Epithelial cell of proximal tubule (primary cell): ENCODE measurements at regions not wholly inside any gene's neighbourhood (a gene's known extent, or its start where the extent isn't known, plus 50 kb on each side); places are given as distances from the start of the nearest gene placed in this dataset.

Experiments
- DNase-seq: peaks from one replicate; pipeline ENCODE4 v3.0.0-alpha.2; 2011; ENCODE audit warnings: low read depth
- H3K4me3 ChIP-seq: 2 replicates; pipeline ENCODE4 v1.5.1; 2011; ENCODE audit warnings: low read depth, mild to moderate bottlenecking, low read length
- TF ChIP-seq, protein P1 (sequence below): conservative IDR thresholded peaks from 2 replicates; pipeline ENCODE4 v1.5.1; 2012; ENCODE audit warnings: low read depth, mild to moderate bottlenecking, low read length

DNA sequence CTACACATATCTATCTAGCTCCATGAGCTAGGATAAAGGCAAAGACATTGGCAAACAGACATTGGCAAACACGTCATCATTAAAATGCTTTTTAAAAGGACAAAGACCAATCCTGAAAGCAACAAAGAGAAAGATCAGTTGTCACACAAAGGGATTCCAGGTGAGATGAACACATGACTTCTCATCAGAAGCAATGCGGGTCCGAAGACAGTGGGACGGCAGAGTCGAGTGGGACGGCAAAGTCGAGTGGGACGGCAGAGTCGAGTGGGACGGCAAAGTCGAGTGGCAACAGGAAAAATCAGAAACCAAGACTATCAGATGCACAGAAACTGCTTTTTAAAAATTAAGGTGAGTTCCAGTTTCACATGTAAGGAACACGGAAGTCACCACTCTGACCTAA is 609.5 kb downstream of the BRD1 start:
- TF ChIP-seq, protein P1, sequence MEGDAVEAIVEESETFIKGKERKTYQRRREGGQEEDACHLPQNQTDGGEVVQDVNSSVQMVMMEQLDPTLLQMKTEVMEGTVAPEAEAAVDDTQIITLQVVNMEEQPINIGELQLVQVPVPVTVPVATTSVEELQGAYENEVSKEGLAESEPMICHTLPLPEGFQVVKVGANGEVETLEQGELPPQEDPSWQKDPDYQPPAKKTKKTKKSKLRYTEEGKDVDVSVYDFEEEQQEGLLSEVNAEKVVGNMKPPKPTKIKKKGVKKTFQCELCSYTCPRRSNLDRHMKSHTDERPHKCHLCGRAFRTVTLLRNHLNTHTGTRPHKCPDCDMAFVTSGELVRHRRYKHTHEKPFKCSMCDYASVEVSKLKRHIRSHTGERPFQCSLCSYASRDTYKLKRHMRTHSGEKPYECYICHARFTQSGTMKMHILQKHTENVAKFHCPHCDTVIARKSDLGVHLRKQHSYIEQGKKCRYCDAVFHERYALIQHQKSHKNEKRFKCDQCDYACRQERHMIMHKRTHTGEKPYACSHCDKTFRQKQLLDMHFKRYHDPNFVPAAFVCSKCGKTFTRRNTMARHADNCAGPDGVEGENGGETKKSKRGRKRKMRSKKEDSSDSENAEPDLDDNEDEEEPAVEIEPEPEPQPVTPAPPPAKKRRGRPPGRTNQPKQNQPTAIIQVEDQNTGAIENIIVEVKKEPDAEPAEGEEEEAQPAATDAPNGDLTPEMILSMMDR = no peak
- H3K4me3 ChIP-seq = no peak overlapping the region
- DNase-seq = no peak

DNA sequence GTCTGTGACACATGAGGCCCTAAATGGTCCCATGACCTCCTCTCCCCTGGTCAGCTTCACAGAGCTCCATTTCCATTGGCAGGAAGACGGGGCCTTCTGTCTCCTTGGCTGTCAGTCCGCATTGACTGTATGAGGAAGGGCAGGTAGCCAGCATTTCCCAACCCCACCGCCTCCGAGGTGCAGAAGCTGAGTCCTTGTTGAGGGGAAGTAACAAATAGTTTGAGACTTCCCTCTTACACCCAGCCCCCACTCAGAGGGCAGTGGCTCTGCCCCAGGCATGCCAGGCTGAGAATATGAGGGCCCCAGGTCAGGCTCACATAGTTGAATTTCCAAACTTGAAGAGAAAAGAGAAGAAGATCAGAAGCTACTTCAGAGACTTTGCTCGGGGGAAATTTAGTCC is 611.1 kb downstream of the BRD1 start:
- no peak overlapping the region for H3K4me3 ChIP-seq
- DNase-seq = no peak
- TF ChIP-seq, protein P1 = no peak

DNA sequence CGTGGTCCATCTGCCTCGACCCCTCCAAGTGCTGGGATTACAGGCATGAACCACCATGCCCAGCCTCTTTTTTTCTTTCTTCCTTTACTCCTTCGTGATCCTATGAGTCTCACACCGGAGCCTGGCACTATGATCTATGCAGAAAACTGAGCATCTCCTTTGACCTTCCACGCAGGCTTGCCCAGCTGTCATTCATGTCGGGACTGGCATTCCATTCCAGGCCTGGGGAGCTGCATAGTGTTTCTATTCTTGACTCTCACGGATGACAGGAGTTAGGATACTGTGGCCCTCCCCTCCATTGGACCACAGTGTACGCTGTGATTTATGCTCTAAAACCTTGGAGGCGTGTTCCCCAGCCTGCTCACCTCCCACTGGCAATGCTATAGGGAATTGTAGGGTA is 611.8 kb downstream of the BRD1 start:
- no peak for DNase-seq
- TF ChIP-seq, protein P1 = no peak
- no peak overlapping the region for H3K4me3 ChIP-seq

DNA sequence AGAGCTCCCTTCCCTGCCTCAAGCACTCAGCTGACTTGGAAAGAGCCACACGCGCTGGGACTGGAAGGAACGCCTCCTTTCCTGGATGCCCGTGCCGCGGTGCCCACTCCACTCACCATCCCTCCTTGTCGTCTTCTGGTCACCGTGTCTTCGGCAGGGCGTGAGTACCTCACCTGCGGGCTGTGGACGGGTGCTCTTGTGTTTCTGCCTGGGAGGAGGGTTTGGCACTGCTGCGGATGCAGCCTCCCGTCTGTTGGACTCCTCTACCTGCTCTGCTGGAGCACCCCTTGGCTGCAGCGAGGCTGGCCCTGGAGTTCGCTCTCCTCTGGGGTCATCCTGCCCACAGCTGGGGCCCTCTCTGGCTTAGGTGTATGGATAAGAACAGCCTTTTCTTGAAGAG is 612.7 kb downstream of the BRD1 start:
- TF ChIP-seq, protein P1 = no peak
- no peak overlapping the region for H3K4me3 ChIP-seq
- no peak for DNase-seq

DNA sequence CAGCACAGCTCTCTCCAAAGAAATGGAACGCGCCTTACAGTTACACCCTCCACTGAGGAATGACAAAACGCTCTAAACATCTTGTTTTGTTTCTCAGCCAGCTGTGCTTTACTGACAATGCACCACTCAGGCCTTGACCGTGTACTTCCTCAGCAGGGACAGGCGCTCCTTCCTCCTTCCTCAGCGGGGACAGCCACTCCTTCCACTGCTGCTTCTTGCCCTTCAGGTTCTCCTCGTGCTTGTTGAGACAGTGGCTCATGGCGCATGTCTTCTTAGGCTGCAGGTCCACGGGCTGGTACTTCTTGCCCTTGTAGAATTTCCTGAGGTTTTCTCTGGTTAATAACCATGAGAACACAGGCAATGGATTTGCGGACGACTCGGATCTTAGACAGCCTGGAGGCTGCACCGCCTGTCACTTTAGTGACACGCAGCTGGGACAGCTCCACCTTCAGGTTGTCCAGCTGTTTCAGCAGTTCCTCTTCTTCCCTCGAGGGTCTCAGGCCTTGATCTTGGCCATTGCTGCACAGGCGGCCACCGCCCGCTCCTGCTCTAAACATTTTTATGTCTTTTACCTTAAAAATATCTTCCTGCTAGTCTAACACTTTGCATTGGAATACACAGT is 613.8 kb downstream of the BRD1 start:
- TF ChIP-seq, protein P1 = no peak

DNA sequence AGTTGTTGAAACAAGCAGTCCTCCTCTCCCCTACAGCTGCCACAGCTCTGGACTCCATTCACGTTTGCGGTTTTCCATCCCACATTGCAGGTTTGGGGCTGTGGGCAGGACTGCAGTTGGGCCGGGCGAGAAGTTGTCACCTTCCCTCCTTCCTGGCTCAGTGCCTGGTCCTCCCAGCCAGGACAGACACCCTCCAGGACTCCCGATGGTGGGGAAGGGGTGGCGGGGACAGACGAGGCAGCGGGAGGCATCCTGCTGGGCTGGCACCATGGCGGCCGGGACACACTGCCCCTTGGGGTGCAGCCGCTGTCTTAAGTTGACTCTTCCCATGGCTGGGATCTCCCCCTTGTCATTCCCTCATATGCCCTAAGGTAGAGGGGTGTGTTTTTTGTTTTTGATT is 615.2 kb downstream of the BRD1 start:
- DNase-seq = no peak
- no peak overlapping the region for H3K4me3 ChIP-seq
- TF ChIP-seq, protein P1 = no peak

More for the DNA sequence above, 613.8 kb downstream of the BRD1 start:
- DNase-seq = no peak
- no peak overlapping the region for H3K4me3 ChIP-seq

DNA sequence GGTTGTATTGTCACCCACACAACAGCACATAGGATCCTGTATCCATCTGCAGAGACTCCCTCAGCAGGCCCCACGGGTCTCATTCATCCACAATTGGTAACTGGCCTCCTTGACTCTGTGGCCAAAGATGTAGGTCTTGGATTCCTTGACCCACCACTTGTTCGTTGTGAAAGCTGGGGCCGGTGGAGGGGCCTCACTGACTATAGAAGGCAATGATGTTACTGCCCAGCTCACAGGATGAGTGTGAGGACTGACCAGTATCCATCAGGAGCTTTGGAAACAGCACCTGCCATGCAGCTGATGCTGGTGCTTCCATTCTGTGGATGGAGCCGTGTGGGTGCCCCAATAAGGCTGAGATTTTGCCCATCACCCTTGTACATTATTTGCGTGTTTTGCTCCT is 615.7 kb downstream of the BRD1 start:
- DNase-seq = no peak
- TF ChIP-seq, protein P1 = no peak

More for the DNA sequence above, 615.7 kb downstream of the BRD1 start:
- H3K4me3 ChIP-seq = no peak overlapping the region
